Smooth muscle cell (in vitro differentiated cells): ENCODE measurements at regions not wholly inside any gene's neighbourhood (a gene's known extent, or its start where the extent isn't known, plus 50 kb on each side); places are given as distances from the start of the nearest gene placed in this dataset.
"Not testable (repeated sequence)": the region's sequence is repeated elsewhere in the genome, so short reads cannot be mapped to it uniquely, and the experiment has no call there.

Experiments
- DNase-seq: peaks from one replicate; lab custom pipeline; 2025; ENCODE audit not compliant: unreplicated experiment; lab: John Stamatoyannopoulos, UW
- H2AFZ ChIP-seq: fragments of 200-600 bp; sonication (generic); 2 replicates; pipeline ENCODE4 v1.6.0; 2016; ENCODE audit warnings: antibody characterized with exemption, low read depth, mild to moderate bottlenecking
- H3F3A ChIP-seq: fragments of 200-600 bp; sonication (generic); 2 replicates; pipeline ENCODE4 v1.6.0; 2017; ENCODE audit warnings: antibody characterized with exemption, low read depth
- H3K27ac ChIP-seq: fragments of 200-600 bp; sonication (generic); 2 replicates; pipeline ENCODE4 v1.5.1; 2016; ENCODE audit warnings: low read depth, mild to moderate bottlenecking
- H3K27me3 ChIP-seq: fragments of 200-600 bp; sonication (generic); 2 replicates; pipeline ENCODE4 v1.6.1; 2016; ENCODE audit warnings: low read depth, mild to moderate bottlenecking
- H3K36me3 ChIP-seq: fragments of 200-600 bp; sonication (generic); 2 replicates; pipeline ENCODE4 v1.5.1; 2016; ENCODE audit warnings: low read depth
- H3K4me1 ChIP-seq: fragments of 200-600 bp; sonication (generic); 2 replicates; pipeline ENCODE4 v1.5.1; 2016; ENCODE audit warnings: low read depth
- H3K4me2 ChIP-seq: fragments of 200-600 bp; sonication (generic); 2 replicates; pipeline ENCODE4 v1.6.0; 2016; ENCODE audit warnings: mild to moderate bottlenecking
- H3K4me3 ChIP-seq: fragments of 200-600 bp; sonication (generic); 2 replicates; pipeline ENCODE4 v1.5.1; 2016; ENCODE audit warnings: mild to moderate bottlenecking
- H3K79me2 ChIP-seq: fragments of 200-600 bp; sonication (generic); 2 replicates; pipeline ENCODE4 v1.6.0; 2016; ENCODE audit warnings: low read depth, mild to moderate bottlenecking
- H3K9ac ChIP-seq: fragments of 200-600 bp; sonication (generic); 2 replicates; pipeline ENCODE4 v1.6.0; 2016; ENCODE audit warnings: low read depth
- H3K9me3 ChIP-seq: fragments of 200-600 bp; sonication (generic); replicated peaks from 2 replicates; pipeline ENCODE4 v1.5.1; 2016; ENCODE audit warnings: low read depth
- H4K20me1 ChIP-seq: fragments of 200-600 bp; sonication (generic); 2 replicates; pipeline ENCODE4 v1.6.0; 2016; ENCODE audit warnings: low read depth
- CTCF ChIP-seq: fragments of 200-600 bp; sonication (generic); IDR thresholded peaks from 2 replicates; pipeline ENCODE4 v1.5.1; 2017; ENCODE audit warnings: borderline replicate concordance, mild to moderate bottlenecking, antibody characterized with exemption; ENCODE audit not compliant: insufficient read depth, poor library complexity, severe bottlenecking
- WGBS: methylation state at CpG from one replicate; pipeline ENCODE4 v1.1.7; 2016; ENCODE audit warnings: low lambda C conversion rate; 5-methylcytosine and 5-hydroxymethylcytosine counted together

- no peaks in the 10 kb centered on the region for H3F3A ChIP-seq
- no peaks in the 10 kb centered on the region for H3K36me3 ChIP-seq
- H3K4me3 ChIP-seq, result no peak overlapping the region
- H3K27me3 ChIP-seq, result no peaks in the 10 kb centered on the region
- H3K9ac ChIP-seq, result no peak overlapping the region
- no peaks in the 10 kb centered on the region for H3K79me2 ChIP-seq
- 88% methylated on average over 8 of the region's 8 CpGs for WGBS
- no peaks in the 10 kb centered on the region for H3K9me3 ChIP-seq
- H3K4me1 ChIP-seq, result peaks cover 9% of the 10 kb centered on the region
- no peak overlapping the region for H3K27ac ChIP-seq
- no peak overlapping the region for H2AFZ ChIP-seq
- no peak overlapping the region for H3K4me2 ChIP-seq
- no peak for DNase-seq
- TF ChIP-seq CTCF, result no peak
- no peaks in the 10 kb centered on the region for H4K20me1 ChIP-seq
Measured at GRCh38 chr7:37549076-37549931, 100.6 kb upstream of the ELMO1 start.

GRCh38 chr7:37550426-37550825 lies 101.8 kb upstream of the ELMO1 start:
- H3K9ac ChIP-seq, result no peak overlapping the region
- H2AFZ ChIP-seq, result no peak overlapping the region
- H3F3A ChIP-seq, result no peaks in the 10 kb centered on the region
- TF ChIP-seq CTCF, result no peak
- 95% methylated on average over 3 of the region's 3 CpGs for WGBS
- no peak overlapping the region for H3K27ac ChIP-seq
- no peaks in the 10 kb centered on the region for H3K79me2 ChIP-seq
- no peaks in the 10 kb centered on the region for H3K27me3 ChIP-seq
- H3K4me3 ChIP-seq, result no peak overlapping the region
- no peaks in the 10 kb centered on the region for H3K36me3 ChIP-seq
- H3K9me3 ChIP-seq, result no peaks in the 10 kb centered on the region
- peaks cover 4% of the 10 kb centered on the region for H3K4me1 ChIP-seq
- no peaks in the 10 kb centered on the region for H4K20me1 ChIP-seq
- no peak overlapping the region for H3K4me2 ChIP-seq
- no peak for DNase-seq

GRCh38 chr7:37550872-37551271 lies 102.2 kb upstream of the ELMO1 start:
- H3K27ac ChIP-seq, result no peak overlapping the region
- no peaks in the 10 kb centered on the region for H3K4me1 ChIP-seq
- no peak for TF ChIP-seq CTCF
- H3K36me3 ChIP-seq, result no peaks in the 10 kb centered on the region
- no peak overlapping the region for H3K4me2 ChIP-seq
- no peak for DNase-seq
- H3K9ac ChIP-seq, result no peak overlapping the region
- no peaks in the 10 kb centered on the region for H3K9me3 ChIP-seq
- WGBS, result 45% methylated on average over 2 of the region's 2 CpGs
- H3K4me3 ChIP-seq, result no peak overlapping the region
- H3K79me2 ChIP-seq, result no peaks in the 10 kb centered on the region
- no peaks in the 10 kb centered on the region for H3K27me3 ChIP-seq
- H2AFZ ChIP-seq, result no peak overlapping the region
- no peaks in the 10 kb centered on the region for H4K20me1 ChIP-seq
- H3F3A ChIP-seq, result no peaks in the 10 kb centered on the region

- 88% methylated on average over 4 of the region's 4 CpGs for WGBS
- H3K79me2 ChIP-seq, result no peaks in the 10 kb centered on the region
- no peak overlapping the region for H3K27ac ChIP-seq
- TF ChIP-seq CTCF, result no peak
- no peaks in the 10 kb centered on the region for H3K27me3 ChIP-seq
- no peaks in the 10 kb centered on the region for H3K4me1 ChIP-seq
- DNase-seq, result no peak
- H3K9ac ChIP-seq, result no peak overlapping the region
- no peak overlapping the region for H3K4me3 ChIP-seq
- no peaks in the 10 kb centered on the region for H3F3A ChIP-seq
- H3K36me3 ChIP-seq, result no peaks in the 10 kb centered on the region
- H2AFZ ChIP-seq, result no peak overlapping the region
- no peak overlapping the region for H3K4me2 ChIP-seq
- no peaks in the 10 kb centered on the region for H4K20me1 ChIP-seq
- H3K9me3 ChIP-seq, result no peaks in the 10 kb centered on the region
Measured at GRCh38 chr7:37552030-37552429, 103.4 kb upstream of the ELMO1 start.

GRCh38 chr7:37552439-37552838 lies 103.8 kb upstream of the ELMO1 start:
- H3K4me2 ChIP-seq, H2AFZ ChIP-seq, H3K4me3 ChIP-seq, H3K27ac ChIP-seq, H3F3A ChIP-seq, H3K9me3 ChIP-seq, H3K27me3 ChIP-seq, H3K4me1 ChIP-seq, H3K36me3 ChIP-seq, H3K79me2 ChIP-seq, DNase-seq, H4K20me1 ChIP-seq, H3K9ac ChIP-seq: not testable (repeated sequence)
- WGBS, result 46% methylated on average over 2 of the region's 2 CpGs
